Smooth muscle cell (in vitro differentiated cells): ENCODE measurements at regions not wholly inside any gene's neighbourhood (a gene's known extent, or its start where the extent isn't known, plus 50 kb on each side); places are given as distances from the start of the nearest gene placed in this dataset.

Experiments
- DNase-seq: peaks from one replicate; lab custom pipeline; 2025; ENCODE audit not compliant: unreplicated experiment; lab: John Stamatoyannopoulos, UW
- H2AFZ ChIP-seq: fragments of 200-600 bp; sonication (generic); 2 replicates; pipeline ENCODE4 v1.6.0; 2016; ENCODE audit warnings: antibody characterized with exemption, low read depth, mild to moderate bottlenecking
- H3F3A ChIP-seq: fragments of 200-600 bp; sonication (generic); 2 replicates; pipeline ENCODE4 v1.6.0; 2017; ENCODE audit warnings: antibody characterized with exemption, low read depth
- H3K27ac ChIP-seq: fragments of 200-600 bp; sonication (generic); 2 replicates; pipeline ENCODE4 v1.5.1; 2016; ENCODE audit warnings: low read depth, mild to moderate bottlenecking
- H3K27me3 ChIP-seq: fragments of 200-600 bp; sonication (generic); 2 replicates; pipeline ENCODE4 v1.6.1; 2016; ENCODE audit warnings: low read depth, mild to moderate bottlenecking
- H3K36me3 ChIP-seq: fragments of 200-600 bp; sonication (generic); 2 replicates; pipeline ENCODE4 v1.5.1; 2016; ENCODE audit warnings: low read depth
- H3K4me1 ChIP-seq: fragments of 200-600 bp; sonication (generic); 2 replicates; pipeline ENCODE4 v1.5.1; 2016; ENCODE audit warnings: low read depth
- H3K4me2 ChIP-seq: fragments of 200-600 bp; sonication (generic); 2 replicates; pipeline ENCODE4 v1.6.0; 2016; ENCODE audit warnings: mild to moderate bottlenecking
- H3K4me3 ChIP-seq: fragments of 200-600 bp; sonication (generic); 2 replicates; pipeline ENCODE4 v1.5.1; 2016; ENCODE audit warnings: mild to moderate bottlenecking
- H3K79me2 ChIP-seq: fragments of 200-600 bp; sonication (generic); 2 replicates; pipeline ENCODE4 v1.6.0; 2016; ENCODE audit warnings: low read depth, mild to moderate bottlenecking
- H3K9ac ChIP-seq: fragments of 200-600 bp; sonication (generic); 2 replicates; pipeline ENCODE4 v1.6.0; 2016; ENCODE audit warnings: low read depth
- H3K9me3 ChIP-seq: fragments of 200-600 bp; sonication (generic); replicated peaks from 2 replicates; pipeline ENCODE4 v1.5.1; 2016; ENCODE audit warnings: low read depth
- H4K20me1 ChIP-seq: fragments of 200-600 bp; sonication (generic); 2 replicates; pipeline ENCODE4 v1.6.0; 2016; ENCODE audit warnings: low read depth
- CTCF ChIP-seq: fragments of 200-600 bp; sonication (generic); IDR thresholded peaks from 2 replicates; pipeline ENCODE4 v1.5.1; 2017; ENCODE audit warnings: borderline replicate concordance, mild to moderate bottlenecking, antibody characterized with exemption; ENCODE audit not compliant: insufficient read depth, poor library complexity, severe bottlenecking
- WGBS: methylation state at CpG from one replicate; pipeline ENCODE4 v1.1.7; 2016; ENCODE audit warnings: low lambda C conversion rate; 5-methylcytosine and 5-hydroxymethylcytosine counted together

GRCh38 chr10:28471652-28472050, 61.3 kb upstream of the WAC start:
- H3K27me3 ChIP-seq = no peaks in the 10 kb centered on the region
- no peak overlapping the region for H3K4me3 ChIP-seq
- H3K4me2 ChIP-seq = no peak overlapping the region
- no peaks in the 10 kb centered on the region for H4K20me1 ChIP-seq
- H3K9me3 ChIP-seq = no peaks in the 10 kb centered on the region
- WGBS = 94% methylated on average over 6 of the region's 6 CpGs
- DNase-seq = no peak
- no peak overlapping the region for H2AFZ ChIP-seq
- no peaks in the 10 kb centered on the region for H3K36me3 ChIP-seq
- H3K4me1 ChIP-seq = no peaks in the 10 kb centered on the region
- H3K9ac ChIP-seq = no peak overlapping the region
- no peak for TF ChIP-seq CTCF
- no peak overlapping the region for H3K27ac ChIP-seq
- no peaks in the 10 kb centered on the region for H3K79me2 ChIP-seq
- H3F3A ChIP-seq = no peaks in the 10 kb centered on the region

- Histone ChIP-seq H3K79me2 (no peaks in the 10 kb centered on the region), H3K27ac (no peak overlapping the region), H3K4me1 (no peaks in the 10 kb centered on the region), H3K9me3 (no peaks in the 10 kb centered on the region), H2AFZ (no peak overlapping the region), H3K36me3 (no peaks in the 10 kb centered on the region), H3F3A (no peaks in the 10 kb centered on the region), H3K9ac (no peak overlapping the region), H3K4me3 (no peak overlapping the region), H3K27me3 (no peaks in the 10 kb centered on the region), H4K20me1 (no peaks in the 10 kb centered on the region), H3K4me2 (no peak overlapping the region)
- TF ChIP-seq CTCF = no peak
- 66% methylated on average over 1 of the region's 1 CpG for WGBS
- DNase-seq = no peak
Observed at GRCh38 chr10:28478646-28479045, 54.3 kb upstream of the WAC start.

GRCh38 chr10:28479425-28479865, 53.5 kb upstream of the WAC start:
- no peak for TF ChIP-seq CTCF
- H2AFZ ChIP-seq = peak overlapping the region; percentile 89
- WGBS = 25% methylated on average over 5 of the region's 5 CpGs
- no peaks in the 10 kb centered on the region for H3K27me3 ChIP-seq
- H3F3A ChIP-seq = no peaks in the 10 kb centered on the region
- H3K4me2 ChIP-seq = peak overlapping the region; percentile 44
- H3K4me1 ChIP-seq = no peaks in the 10 kb centered on the region
- H3K9me3 ChIP-seq = no peaks in the 10 kb centered on the region
- H3K36me3 ChIP-seq = no peaks in the 10 kb centered on the region
- no peaks in the 10 kb centered on the region for H4K20me1 ChIP-seq
- no peak overlapping the region for H3K9ac ChIP-seq
- DNase-seq = no peak
- H3K79me2 ChIP-seq = no peaks in the 10 kb centered on the region
- no peak overlapping the region for H3K27ac ChIP-seq
- H3K4me3 ChIP-seq = no peak overlapping the region

GRCh38 chr10:28479927-28480627, 52.8 kb upstream of the WAC start:
- no peaks in the 10 kb centered on the region for H3K27me3 ChIP-seq
- no peaks in the 10 kb centered on the region for H3K9me3 ChIP-seq
- H3K36me3 ChIP-seq = no peaks in the 10 kb centered on the region
- DNase-seq = no peak
- no peaks in the 10 kb centered on the region for H4K20me1 ChIP-seq
- WGBS = 90% methylated on average over 4 of the region's 4 CpGs
- H3K4me2 ChIP-seq = peak overlapping the region; percentile 44
- TF ChIP-seq CTCF = no peak
- H3K4me1 ChIP-seq = no peaks in the 10 kb centered on the region
- no peaks in the 10 kb centered on the region for H3K79me2 ChIP-seq
- peak overlapping the region; percentile 89 for H2AFZ ChIP-seq
- H3F3A ChIP-seq = no peaks in the 10 kb centered on the region
- no peak overlapping the region for H3K27ac ChIP-seq
- no peak overlapping the region for H3K4me3 ChIP-seq
- no peak overlapping the region for H3K9ac ChIP-seq
